HEK293 (cell line): ENCODE measurements at regions not wholly inside any gene's neighbourhood (a gene's known extent, or its start where the extent isn't known, plus 50 kb on each side); places are given as distances from the start of the nearest gene placed in this dataset.

Experiments used
- CTCF ChIA-PET: fragments of 350-600 bp; formaldehyde crosslinking; extraction: SDS; loops from one replicate; lab custom pipeline; 2021; ENCODE audit warnings: antibody characterized with exemption; lab: Yijun Ruan, JAX
- POLR2A ChIA-PET: fragments of 300-600 bp; formaldehyde crosslinking; extraction: SDS; loops from one replicate; lab custom pipeline; 2020; ENCODE audit warnings: antibody characterized with exemption, inconsistent platforms; lab: Yijun Ruan, JAX
- H3K27ac ChIP-seq: fragments of 200-500 bp; sonication (Bioruptor generic); 2 replicates; pipeline ENCODE4 v1.5.1; 2014; ENCODE audit warnings: low read depth, low read length, control low read depth, inconsistent platforms; ENCODE audit errors: extremely low read depth
- H3K36me3 ChIP-seq, 2 experiments: fragments of 200-500 bp in 1 of 2; sonication (Bioruptor generic) in 1 of 2; 1 replicate in 1 of 2; 2 replicates in 1 of 2; pipeline ENCODE4 v1.5.1; 2014 to 2017; ENCODE audit warnings: inconsistent platforms in 2 of 2, low read length in 2 of 2; ENCODE audit not compliant: control insufficient read depth in 2 of 2, insufficient read depth in 1 of 2
- H3K4me1 ChIP-seq: fragments of 200-500 bp; sonication (Bioruptor generic); 2 replicates; pipeline ENCODE4 v1.5.1; 2014; ENCODE audit warnings: mild to moderate bottlenecking, low read length, inconsistent platforms; ENCODE audit not compliant: control insufficient read depth, insufficient read depth
- H3K4me3 ChIP-seq: 2 replicates; pipeline ENCODE4 v1.5.1; 2011; ENCODE audit warnings: low read depth, mild to moderate bottlenecking, control low read depth, low read length, moderate library complexity
- H3K9me3 ChIP-seq: fragments of 200-500 bp; sonication (Bioruptor generic); 2 replicates; pipeline ENCODE4 v1.5.1; 2014; ENCODE audit warnings: low read depth, low read length, inconsistent platforms; ENCODE audit not compliant: control insufficient read depth, insufficient read depth
- BCL6B ChIP-seq: fragments of 450-650 bp; formaldehyde crosslinking; IDR thresholded peaks from 2 replicates; pipeline ENCODE4 v1.5.1; 2017; ENCODE audit warnings: missing biosample characterization, missing genetic modification characterization
- EGR2 ChIP-seq: fragments of 450-650 bp; formaldehyde crosslinking; IDR thresholded peaks from 2 replicates; pipeline ENCODE4 v1.5.1; 2016; ENCODE audit warnings: low read depth, missing biosample characterization, missing genetic modification characterization
- INSM2 ChIP-seq: fragments of 450-650 bp; formaldehyde crosslinking; IDR thresholded peaks from 2 replicates; pipeline ENCODE4 v1.5.1; 2016; ENCODE audit warnings: missing biosample characterization, missing genetic modification characterization
- KLF9 ChIP-seq: fragments of 450-650 bp; formaldehyde crosslinking; IDR thresholded peaks from 2 replicates; pipeline ENCODE4 v1.5.1; 2016; ENCODE audit warnings: missing biosample characterization, missing genetic modification characterization, low read depth
- MEIS1 ChIP-seq: sonication (generic); formaldehyde crosslinking; IDR thresholded peaks from 2 replicates; pipeline ENCODE4 v1.8.1; 2022; ENCODE audit warnings: missing genetic modification reagents, mild to moderate bottlenecking, borderline replicate concordance
- SP7 ChIP-seq: fragments of 450-650 bp; formaldehyde crosslinking; IDR thresholded peaks from 2 replicates; pipeline ENCODE4 v1.5.1; 2016; ENCODE audit warnings: missing biosample characterization, missing genetic modification characterization
- ZBTB21 ChIP-seq: fragments of 450-650 bp; formaldehyde crosslinking; IDR thresholded peaks from 2 replicates; pipeline ENCODE4 v1.5.1; 2017; ENCODE audit warnings: missing biosample characterization, missing genetic modification characterization
- ZEB2 ChIP-seq: fragments of 450-650 bp; formaldehyde crosslinking; IDR thresholded peaks from 2 replicates; pipeline ENCODE4 v1.5.1; 2016; ENCODE audit warnings: missing biosample characterization, missing genetic modification characterization
- ZFP69B ChIP-seq: fragments of 450-650 bp; formaldehyde crosslinking; IDR thresholded peaks from 2 replicates; pipeline ENCODE4 v1.5.1; 2016; ENCODE audit warnings: missing biosample characterization, missing genetic modification characterization
- ZNF202 ChIP-seq: fragments of 450-650 bp; formaldehyde crosslinking; IDR thresholded peaks from 2 replicates; pipeline ENCODE4 v1.5.1; 2016; ENCODE audit warnings: missing biosample characterization, missing genetic modification characterization, borderline replicate concordance
- ZNF221 ChIP-seq: fragments of 450-650 bp; formaldehyde crosslinking; IDR thresholded peaks from 2 replicates; pipeline ENCODE4 v1.5.1; 2017; ENCODE audit warnings: missing biosample characterization, missing genetic modification characterization, borderline replicate concordance
- ZNF24 ChIP-seq: fragments of 450-650 bp; formaldehyde crosslinking; IDR thresholded peaks from 2 replicates; pipeline ENCODE4 v1.5.1; 2016; ENCODE audit warnings: missing biosample characterization, missing genetic modification characterization
- ZNF248 ChIP-seq: fragments of 450-650 bp; formaldehyde crosslinking; IDR thresholded peaks from 2 replicates; pipeline ENCODE4 v1.5.1; 2017; ENCODE audit warnings: missing biosample characterization, missing genetic modification characterization
- ZNF341 ChIP-seq: fragments of 450-650 bp; formaldehyde crosslinking; IDR thresholded peaks from 2 replicates; pipeline ENCODE4; 2016; ENCODE audit warnings: low read depth, missing biosample characterization, missing genetic modification characterization
- ZNF366 ChIP-seq: fragments of 450-650 bp; formaldehyde crosslinking; conservative IDR thresholded peaks from 2 replicates; pipeline ENCODE4 v1.5.1; 2016; ENCODE audit warnings: missing biosample characterization, missing genetic modification characterization
- ZNF391 ChIP-seq: fragments of 450-650 bp; formaldehyde crosslinking; IDR thresholded peaks from 2 replicates; pipeline ENCODE4 v1.5.1; 2016; ENCODE audit warnings: low read depth, missing biosample characterization, missing genetic modification characterization, borderline replicate concordance
- ZNF394 ChIP-seq: fragments of 450-650 bp; formaldehyde crosslinking; IDR thresholded peaks from 2 replicates; pipeline ENCODE4 v1.5.1; 2016; ENCODE audit warnings: missing biosample characterization, missing genetic modification characterization, mild to moderate bottlenecking, moderate library complexity, borderline replicate concordance
- ZNF416 ChIP-seq: fragments of 450-650 bp; formaldehyde crosslinking; IDR thresholded peaks from 2 replicates; pipeline ENCODE4 v1.5.1; 2016; ENCODE audit warnings: missing biosample characterization, missing genetic modification characterization
- ZNF423 ChIP-seq: fragments of 450-650 bp; formaldehyde crosslinking; IDR thresholded peaks from 2 replicates; pipeline ENCODE4 v1.5.1; 2016; ENCODE audit warnings: missing biosample characterization, missing genetic modification characterization
- ZNF433 ChIP-seq: fragments of 450-650 bp; formaldehyde crosslinking; IDR thresholded peaks from 2 replicates; pipeline ENCODE4 v1.5.1; 2016; ENCODE audit warnings: missing biosample characterization, missing genetic modification characterization, low read depth
- ZNF514 ChIP-seq: fragments of 450-650 bp; formaldehyde crosslinking; IDR thresholded peaks from 2 replicates; pipeline ENCODE4 v1.5.1; 2016; ENCODE audit warnings: missing biosample characterization, missing genetic modification characterization
- ZNF521 ChIP-seq: fragments of 450-650 bp; formaldehyde crosslinking; IDR thresholded peaks from 2 replicates; pipeline ENCODE4 v1.5.1; 2017; ENCODE audit warnings: missing biosample characterization, mild to moderate bottlenecking, missing genetic modification characterization
- ZNF596 ChIP-seq: fragments of 450-650 bp; IDR thresholded peaks from 2 replicates; pipeline ENCODE4 v1.5.0; 2018; ENCODE audit warnings: missing biosample characterization, mild to moderate bottlenecking, missing genetic modification characterization, moderate library complexity
- ZNF837 ChIP-seq: fragments of 450-650 bp; formaldehyde crosslinking; IDR thresholded peaks from 2 replicates; pipeline ENCODE4 v1.5.1; 2016; ENCODE audit warnings: missing biosample characterization, missing genetic modification characterization
- ZXDB ChIP-seq: fragments of 450-650 bp; formaldehyde crosslinking; IDR thresholded peaks from 2 replicates; pipeline ENCODE4 v1.5.1; 2016; ENCODE audit warnings: missing biosample characterization, missing genetic modification characterization
- TF ChIP-seq, protein P1 (sequence below): sonication (generic); formaldehyde crosslinking; IDR thresholded peaks from 2 replicates; pipeline ENCODE4 v1.8.1; 2022; ENCODE audit warnings: mild to moderate bottlenecking, moderate library complexity, missing genetic modification reagents
- TF ChIP-seq, protein P2 (sequence below): fragments of 450-650 bp; formaldehyde crosslinking; IDR thresholded peaks from 2 replicates; pipeline ENCODE4 v1.5.1; 2016; ENCODE audit warnings: missing biosample characterization, missing genetic modification characterization

DNA sequence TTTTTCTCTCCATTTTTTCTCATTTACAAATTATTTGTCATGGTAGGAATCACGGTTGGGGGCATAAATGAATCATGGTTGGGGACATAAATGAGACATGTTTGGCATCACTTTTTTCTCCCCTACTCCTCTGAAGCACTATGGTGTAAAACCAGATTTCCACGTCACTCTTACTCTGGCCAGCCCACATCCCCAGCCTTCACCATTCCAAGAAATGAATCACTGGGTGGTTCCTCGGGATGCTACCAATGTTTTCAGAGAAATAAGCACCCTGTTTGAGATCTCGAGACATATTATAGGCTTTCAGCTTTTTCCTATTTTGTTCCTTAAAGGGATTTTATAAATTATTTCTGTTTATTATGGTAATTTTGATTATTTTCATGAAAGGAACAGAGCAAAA, 155.0 kb upstream of the SLC8A1 start:
- no peaks in the 10 kb centered on the region for H3K36me3 ChIP-seq
- no peak overlapping the region for H3K4me3 ChIP-seq
- H3K9me3 ChIP-seq = no peaks in the 10 kb centered on the region
- ChIA-PET CTCF (interaction anchor here (0.6 kb wide), 1 partner anchor 121 kb away, joined by 3 read pairs; no protein-coding TSS in a partner anchor), POLR2A (no interaction called here)
- no peak for TF ChIP-seq ZNF837 (tag by site-specific recombination)
- TF ChIP-seq ZNF394 (tag by site-specific recombination) = no peak
- no peak for TF ChIP-seq ZNF423 (tag by site-specific recombination)
- no peak for TF ChIP-seq MEIS1 (CRISPR knock-in tag)
- TF ChIP-seq ZNF24 (tag by site-specific recombination) = no peak
- TF ChIP-seq ZBTB21 (tag by site-specific recombination) = no peak
- TF ChIP-seq ZNF366 = no peak
- no peak for TF ChIP-seq ZEB2 (tag by site-specific recombination)
- TF ChIP-seq ZNF341 (tag by site-specific recombination) = no peak
- no peak for TF ChIP-seq ZNF391 (tag by site-specific recombination)
- no peak for TF ChIP-seq ZNF202 (tag by site-specific recombination)
- no peak for TF ChIP-seq ZNF433 (tag by site-specific recombination)
- no peak for TF ChIP-seq EGR2 (tag by site-specific recombination)
- TF ChIP-seq KLF9 (tag by site-specific recombination) = no peak
- no peak for TF ChIP-seq ZNF416 (tag by site-specific recombination)
- TF ChIP-seq ZNF221 = no peak
- TF ChIP-seq, protein P1, sequence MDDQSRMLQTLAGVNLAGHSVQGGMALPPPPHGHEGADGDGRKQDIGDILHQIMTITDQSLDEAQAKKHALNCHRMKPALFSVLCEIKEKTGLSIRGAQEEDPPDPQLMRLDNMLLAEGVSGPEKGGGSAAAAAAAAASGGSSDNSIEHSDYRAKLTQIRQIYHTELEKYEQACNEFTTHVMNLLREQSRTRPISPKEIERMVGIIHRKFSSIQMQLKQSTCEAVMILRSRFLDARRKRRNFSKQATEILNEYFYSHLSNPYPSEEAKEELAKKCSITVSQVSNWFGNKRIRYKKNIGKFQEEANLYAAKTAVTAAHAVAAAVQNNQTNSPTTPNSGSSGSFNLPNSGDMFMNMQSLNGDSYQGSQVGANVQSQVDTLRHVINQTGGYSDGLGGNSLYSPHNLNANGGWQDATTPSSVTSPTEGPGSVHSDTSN (CRISPR knock-in tag) = no peak
- no peak for TF ChIP-seq INSM2
- no peak for TF ChIP-seq BCL6B (tag by site-specific recombination)
- no peak overlapping the region for H3K27ac ChIP-seq
- H3K4me1 ChIP-seq = no peaks in the 10 kb centered on the region

GRCh38 chr2:40611196-40611595, 159.3 kb upstream of the SLC8A1 start:
- H3K4me1 ChIP-seq = no peaks in the 10 kb centered on the region
- no peak overlapping the region for H3K4me3 ChIP-seq
- no peak overlapping the region for H3K27ac ChIP-seq
- H3K9me3 ChIP-seq = no peaks in the 10 kb centered on the region
- H3K36me3 ChIP-seq = no peaks in the 10 kb centered on the region
- CTCF ChIA-PET = no interaction called here
- POLR2A ChIA-PET = no interaction called here
- TF ChIP-seq ZNF596 (no peak), ZXDB (tag by site-specific recombination) (no peak), ZNF521 (no peak), ZFP69B (no peak), INSM2 (no peak), ZNF248 (no peak), SP7 (tag by site-specific recombination) (no peak), ZNF514 (tag by site-specific recombination) (no peak)
- TF ChIP-seq, protein P2, sequence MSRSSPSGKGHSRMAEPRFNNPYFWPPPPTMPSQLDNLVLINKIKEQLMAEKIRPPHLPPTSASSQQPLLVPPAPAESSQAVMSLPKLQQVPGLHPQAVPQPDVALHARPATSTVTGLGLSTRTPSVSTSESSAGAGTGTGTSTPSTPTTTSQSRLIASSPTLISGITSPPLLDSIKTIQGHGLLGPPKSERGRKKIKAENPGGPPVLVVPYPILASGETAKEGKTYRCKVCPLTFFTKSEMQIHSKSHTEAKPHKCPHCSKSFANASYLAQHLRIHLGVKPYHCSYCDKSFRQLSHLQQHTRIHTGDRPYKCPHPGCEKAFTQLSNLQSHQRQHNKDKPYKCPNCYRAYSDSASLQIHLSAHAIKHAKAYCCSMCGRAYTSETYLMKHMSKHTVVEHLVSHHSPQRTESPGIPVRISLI = no peak
